ENCODE measurements at regions not wholly inside any gene's neighbourhood (a gene's known extent, or its start where the extent isn't known, plus 50 kb on each side); places are given as distances from the start of the nearest gene placed in this dataset.
"Not testable (repeated sequence)": the region's sequence is repeated elsewhere in the genome, so short reads cannot be mapped to it uniquely, and the experiment has no call there.

- no peak for DNase-seq (ENCODE audit: low spot score in 2 of 2)
- FAIRE-seq = no peak
Observed at GRCh38 chr9:34797367-34797766, 87.4 kb upstream of the CCL21 start.

DNA sequence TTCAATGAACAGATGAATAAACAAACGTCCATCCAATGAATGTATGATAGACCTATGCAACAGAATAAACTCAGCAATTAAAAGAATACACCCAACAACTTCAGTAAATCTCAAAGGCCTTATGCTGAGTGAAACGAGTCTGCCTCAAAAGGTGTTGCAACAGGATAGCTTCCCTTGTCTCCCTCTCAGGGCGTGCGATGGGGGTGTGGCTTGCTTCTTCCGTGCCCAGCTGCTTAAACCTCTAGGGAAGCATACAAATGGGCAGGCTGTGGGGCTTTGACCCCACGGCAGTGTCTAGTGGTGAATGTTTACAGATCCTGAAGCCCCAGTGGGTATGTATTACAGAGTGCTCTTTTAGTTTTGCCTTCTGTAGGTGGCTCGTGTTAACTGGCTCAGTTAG lies 87.0 kb upstream of the CCL21 start:
- DNase-seq (ENCODE audit: low spot score in 2 of 2) (no peak), FAIRE-seq (no peak)

GRCh38 chr9:34793428-34793827 lies 83.5 kb upstream of the CCL21 start:
- DNase-seq (ENCODE audit: low spot score in 2 of 2) (no peak), FAIRE-seq (no peak)

GRCh38 chr9:34783951-34784487 lies 74.1 kb upstream of the CCL21 start:
- DNase-seq (ENCODE audit: low spot score in 2 of 2) = no peak

GRCh38 chr9:34782372-34782771 lies 72.4 kb upstream of the CCL21 start:
- no peak for FAIRE-seq

More at GRCh38 chr9:34783951-34784487, 74.1 kb upstream of the CCL21 start:
- FAIRE-seq = no peak

GRCh38 chr9:34777666-34778065 lies 67.7 kb upstream of the CCL21 start:
- no peak for DNase-seq (ENCODE audit: low spot score in 2 of 2)
- FAIRE-seq = no peak

More at GRCh38 chr9:34782372-34782771, 72.4 kb upstream of the CCL21 start:
- DNase-seq (ENCODE audit: low spot score in 2 of 2) = no peak

DNA sequence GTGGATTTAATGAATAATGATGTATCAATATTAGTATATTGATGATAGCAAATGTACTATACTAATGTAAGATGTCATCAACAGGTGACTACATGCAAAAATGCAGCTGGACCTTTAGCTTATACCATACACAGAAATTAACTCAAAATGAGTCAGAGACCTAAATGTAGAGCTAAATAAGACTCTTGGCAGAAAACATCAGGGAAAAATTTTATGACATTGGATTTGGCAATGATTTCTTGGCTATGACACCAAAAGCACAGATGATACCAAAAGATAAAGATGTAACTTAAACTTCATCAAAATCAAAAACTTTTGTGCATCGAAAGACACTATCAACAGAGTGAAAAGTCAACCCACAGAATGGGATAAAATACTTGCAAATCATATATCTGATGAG lies 64.0 kb upstream of the CCL21 start:
- FAIRE-seq = no peak
- DNase-seq (ENCODE audit: low spot score in 2 of 2) = no peak

DNA sequence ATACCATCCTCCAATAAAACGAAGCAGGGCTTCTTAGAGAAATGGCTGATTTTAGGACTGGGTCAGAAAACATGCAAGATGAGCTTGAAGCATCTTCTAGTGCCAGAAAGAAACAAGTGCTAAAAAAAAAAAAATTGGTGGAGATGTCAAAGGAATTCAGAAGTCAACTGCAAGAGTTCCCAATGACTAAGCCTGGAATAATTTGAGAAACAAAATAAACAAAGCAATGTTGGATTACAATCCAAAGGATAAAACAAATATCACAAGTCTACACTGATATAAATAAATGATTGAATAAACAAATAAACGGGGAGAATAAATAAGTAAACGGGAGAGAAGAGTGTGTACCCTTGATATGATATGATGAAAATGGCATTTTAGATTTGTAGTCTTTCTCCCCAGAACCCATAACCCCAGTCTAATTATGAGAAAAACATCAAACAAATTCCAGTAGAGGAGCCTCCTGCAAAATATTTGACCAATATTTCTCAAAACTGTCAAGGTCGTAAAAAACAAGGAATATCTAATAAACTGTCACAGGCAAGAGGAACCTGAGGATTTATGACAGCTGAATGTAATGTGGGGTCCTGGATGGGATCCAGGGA lies 63.5 kb upstream of the CCL21 start:
- DNase-seq (ENCODE audit: low spot score in 2 of 2) = no peak
- FAIRE-seq = no peak

- no peak for DNase-seq (ENCODE audit: low spot score in 2 of 2)
- FAIRE-seq = no peak
Observed at GRCh38 chr9:34771007-34771406, 61.1 kb upstream of the CCL21 start.

GRCh38 chr9:34767087-34767486 lies 57.2 kb upstream of the CCL21 start:
- not testable (repeated sequence) for DNase-seq (ENCODE audit: low spot score in 2 of 2); FAIRE-seq

GRCh38 chr9:34760196-34761040 lies 50.5 kb upstream of the CCL21 start:
- not testable (repeated sequence) for FAIRE-seq
- DNase-seq (ENCODE audit: low spot score in 2 of 2) = peak; percentile 29 to 49
